Stimulated activated CD8-positive, alpha-beta memory T cell treated with anti-CD3 and anti-CD28 coated beads, Interleukin-7, amount 100 ng/mL, for 48 hours (primary cell): ENCODE measurements at regions not wholly inside any gene's neighbourhood (a gene's known extent, or its start where the extent isn't known, plus 50 kb on each side); places are given as distances from the start of the nearest gene placed in this dataset.

Source experiments
- DNase-seq, 2 donors: peaks; one replicate each; pipeline ENCODE4 v3.0.0-alpha.2; 2020; ENCODE audit warnings: low read depth in 1 of 2; ENCODE audit errors: extremely low read depth in 1 of 2

- no peak for DNase-seq
Observed at GRCh38 chr3:24740326-24740725, 245.7 kb upstream of the THRB start.

- DNase-seq: no peak
Observed at GRCh38 chr3:24741506-24741905, 246.9 kb upstream of the THRB start.

GRCh38 chr3:24748520-24748919 lies 253.9 kb upstream of the THRB start:
- DNase-seq: no peak

- DNase-seq: no peak
Observed at GRCh38 chr3:24751020-24751419, 256.4 kb upstream of the THRB start.

GRCh38 chr3:24756101-24756888 lies 261.6 kb upstream of the THRB start:
- no peak for DNase-seq

GRCh38 chr3:24763393-24763792 lies 268.7 kb upstream of the THRB start:
- DNase-seq: no peak

- DNase-seq: no peak
Observed at GRCh38 chr3:24764236-24764915, 269.7 kb upstream of the THRB start.

- no peak for DNase-seq
Observed at GRCh38 chr3:24765399-24765798, 270.7 kb upstream of the THRB start.

GRCh38 chr3:24769918-24770317 lies 275.3 kb upstream of the THRB start:
- no peak for DNase-seq

- no peak for DNase-seq
Observed at GRCh38 chr3:24773798-24774197, 279.1 kb upstream of the THRB start.

- no peak for DNase-seq
Observed at GRCh38 chr3:24780991-24781390, 286.3 kb upstream of the THRB start.

- DNase-seq: no peak
Observed at GRCh38 chr3:24781454-24781853, 286.8 kb upstream of the THRB start.

GRCh38 chr3:24793896-24794295 lies 299.2 kb upstream of the THRB start:
- DNase-seq: no peak

- no peak for DNase-seq
Observed at GRCh38 chr3:24802614-24803013, 308.0 kb upstream of the THRB start.

GRCh38 chr3:24804095-24804494 lies 309.4 kb upstream of the THRB start:
- no peak for DNase-seq

GRCh38 chr3:24810881-24811280 lies 316.2 kb upstream of the THRB start:
- no peak for DNase-seq

- no peak for DNase-seq
Observed at GRCh38 chr3:24812116-24812515, 317.5 kb upstream of the THRB start.

- DNase-seq: no peak
Observed at GRCh38 chr3:24818055-24818454, 323.4 kb upstream of the THRB start.

- DNase-seq: no peak
Observed at GRCh38 chr3:24828011-24828410, 333.4 kb upstream of the THRB start.

- DNase-seq: no peak
Observed at GRCh38 chr3:24828551-24828950, 333.9 kb upstream of the THRB start.

- DNase-seq: no peak
Observed at GRCh38 chr3:24829011-24829581, 334.4 kb upstream of the THRB start.

- DNase-seq: no peak
Observed at GRCh38 chr3:24829629-24830229, 335.1 kb upstream of the THRB start.
